Endothelial cell (in vitro differentiated cells): ENCODE measurements at regions not wholly inside any gene's neighbourhood (a gene's known extent, or its start where the extent isn't known, plus 50 kb on each side); places are given as distances from the start of the nearest gene placed in this dataset.

ENCODE experiments used
- DNase-seq: peaks from one replicate; pipeline ENCODE4 v3.0.0; 2021; ENCODE audit warnings: low spot score
- H3K27ac Mint-ChIP-seq: one replicate; pipeline ENCODE4 v1.8.0; 2021; ENCODE audit warnings: mixed read lengths, inconsistent platforms; ENCODE audit not compliant: unreplicated experiment
- H3K27me3 Mint-ChIP-seq: one replicate; pipeline ENCODE4 v1.8.0; 2021; ENCODE audit warnings: mild to moderate bottlenecking, moderate library complexity, mixed read lengths, inconsistent platforms; ENCODE audit not compliant: unreplicated experiment
- H3K36me3 Mint-ChIP-seq: one replicate; pipeline ENCODE4 v1.8.0; 2021; ENCODE audit warnings: mild to moderate bottlenecking, low read depth, mixed read lengths, inconsistent platforms; ENCODE audit not compliant: unreplicated experiment
- H3K4me1 Mint-ChIP-seq: one replicate; pipeline ENCODE4 v1.8.0; 2021; ENCODE audit warnings: mild to moderate bottlenecking, mixed read lengths, inconsistent platforms; ENCODE audit not compliant: unreplicated experiment
- H3K4me3 Mint-ChIP-seq: one replicate; pipeline ENCODE4 v1.8.0; 2021; ENCODE audit warnings: mild to moderate bottlenecking, mixed read lengths, inconsistent platforms; ENCODE audit not compliant: unreplicated experiment
- H3K9me3 Mint-ChIP-seq: one replicate; pipeline ENCODE4 v1.8.0; 2021; ENCODE audit warnings: mixed read lengths, inconsistent platforms; ENCODE audit not compliant: unreplicated experiment
- TF ChIP-seq, protein P1 (sequence below): fragments of 200-600 bp; sonication (generic); IDR thresholded peaks from one replicate; pipeline ENCODE4 v1.5.0; 2021; ENCODE audit warnings: antibody characterized with exemption; ENCODE audit not compliant: unreplicated experiment

GRCh38 chr7:92992483-92992882 lies 125.3 kb downstream of the SAMD9 start:
- no peaks in the 10 kb centered on the region for H3K9me3 Mint-ChIP-seq
- no peak overlapping the region for H3K4me3 Mint-ChIP-seq
- no peaks in the 10 kb centered on the region for H3K36me3 Mint-ChIP-seq
- TF ChIP-seq, protein P1, sequence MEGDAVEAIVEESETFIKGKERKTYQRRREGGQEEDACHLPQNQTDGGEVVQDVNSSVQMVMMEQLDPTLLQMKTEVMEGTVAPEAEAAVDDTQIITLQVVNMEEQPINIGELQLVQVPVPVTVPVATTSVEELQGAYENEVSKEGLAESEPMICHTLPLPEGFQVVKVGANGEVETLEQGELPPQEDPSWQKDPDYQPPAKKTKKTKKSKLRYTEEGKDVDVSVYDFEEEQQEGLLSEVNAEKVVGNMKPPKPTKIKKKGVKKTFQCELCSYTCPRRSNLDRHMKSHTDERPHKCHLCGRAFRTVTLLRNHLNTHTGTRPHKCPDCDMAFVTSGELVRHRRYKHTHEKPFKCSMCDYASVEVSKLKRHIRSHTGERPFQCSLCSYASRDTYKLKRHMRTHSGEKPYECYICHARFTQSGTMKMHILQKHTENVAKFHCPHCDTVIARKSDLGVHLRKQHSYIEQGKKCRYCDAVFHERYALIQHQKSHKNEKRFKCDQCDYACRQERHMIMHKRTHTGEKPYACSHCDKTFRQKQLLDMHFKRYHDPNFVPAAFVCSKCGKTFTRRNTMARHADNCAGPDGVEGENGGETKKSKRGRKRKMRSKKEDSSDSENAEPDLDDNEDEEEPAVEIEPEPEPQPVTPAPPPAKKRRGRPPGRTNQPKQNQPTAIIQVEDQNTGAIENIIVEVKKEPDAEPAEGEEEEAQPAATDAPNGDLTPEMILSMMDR: no peak
- no peak overlapping the region for H3K27ac Mint-ChIP-seq
- no peak for DNase-seq
- H3K27me3 Mint-ChIP-seq: no peaks in the 10 kb centered on the region
- no peaks in the 10 kb centered on the region for H3K4me1 Mint-ChIP-seq

DNA sequence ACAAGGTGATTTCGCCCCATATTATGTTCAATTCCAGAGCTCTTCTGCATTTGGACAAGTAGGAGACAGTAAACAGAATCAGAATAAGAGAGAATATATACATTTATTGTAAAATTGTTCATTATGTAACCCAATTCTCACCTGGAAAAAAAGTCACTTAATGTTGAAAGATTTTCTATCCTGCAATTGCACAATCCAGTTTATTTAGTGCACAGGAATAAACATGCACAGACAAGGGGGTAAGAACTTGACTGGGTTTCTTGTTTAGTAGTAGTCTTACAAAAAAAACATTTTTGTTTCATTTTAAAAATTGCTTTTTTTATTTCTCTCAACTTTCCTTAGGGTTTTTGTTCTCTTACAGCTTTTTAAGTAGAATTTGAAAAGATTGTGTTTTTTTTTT lies 126.6 kb downstream of the SAMD9 start:
- no peak overlapping the region for H3K4me3 Mint-ChIP-seq
- no peaks in the 10 kb centered on the region for H3K27me3 Mint-ChIP-seq
- no peak for DNase-seq
- H3K27ac Mint-ChIP-seq: no peak overlapping the region
- no peaks in the 10 kb centered on the region for H3K4me1 Mint-ChIP-seq
- TF ChIP-seq, protein P1: no peak
- no peaks in the 10 kb centered on the region for H3K36me3 Mint-ChIP-seq
- H3K9me3 Mint-ChIP-seq: no peaks in the 10 kb centered on the region

GRCh38 chr7:92988941-92989545 lies 128.7 kb downstream of the SAMD9 start:
- no peaks in the 10 kb centered on the region for H3K4me1 Mint-ChIP-seq
- H3K9me3 Mint-ChIP-seq: no peaks in the 10 kb centered on the region
- DNase-seq: no peak
- no peaks in the 10 kb centered on the region for H3K27me3 Mint-ChIP-seq
- no peaks in the 10 kb centered on the region for H3K36me3 Mint-ChIP-seq
- TF ChIP-seq, protein P1: no peak
- H3K27ac Mint-ChIP-seq: no peak overlapping the region
- no peak overlapping the region for H3K4me3 Mint-ChIP-seq

DNA sequence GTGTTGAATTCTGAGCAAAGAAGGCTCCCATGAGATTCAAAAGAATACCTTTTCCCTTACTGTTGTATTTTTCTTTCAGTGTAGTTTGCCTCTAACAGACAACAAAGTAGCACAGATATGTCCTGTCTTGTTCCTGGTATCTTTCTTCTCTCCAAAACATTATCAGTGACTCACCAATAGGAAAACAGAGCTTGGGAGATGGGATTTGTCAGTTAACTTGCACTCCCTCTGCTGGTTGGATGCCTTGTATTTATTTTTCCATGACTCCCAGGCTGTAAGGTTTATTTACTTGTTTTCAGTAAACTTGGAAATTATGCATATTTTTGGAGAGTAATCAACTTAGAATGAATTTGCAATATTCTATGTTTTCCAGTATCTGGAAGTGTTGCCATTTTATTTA lies 129.7 kb downstream of the SAMD9 start:
- TF ChIP-seq, protein P1: peak; percentile 29
- H3K4me1 Mint-ChIP-seq: no peaks in the 10 kb centered on the region
- no peak overlapping the region for H3K27ac Mint-ChIP-seq
- no peaks in the 10 kb centered on the region for H3K27me3 Mint-ChIP-seq
- H3K9me3 Mint-ChIP-seq: no peaks in the 10 kb centered on the region
- no peak for DNase-seq
- H3K4me3 Mint-ChIP-seq: no peak overlapping the region
- no peaks in the 10 kb centered on the region for H3K36me3 Mint-ChIP-seq

DNA sequence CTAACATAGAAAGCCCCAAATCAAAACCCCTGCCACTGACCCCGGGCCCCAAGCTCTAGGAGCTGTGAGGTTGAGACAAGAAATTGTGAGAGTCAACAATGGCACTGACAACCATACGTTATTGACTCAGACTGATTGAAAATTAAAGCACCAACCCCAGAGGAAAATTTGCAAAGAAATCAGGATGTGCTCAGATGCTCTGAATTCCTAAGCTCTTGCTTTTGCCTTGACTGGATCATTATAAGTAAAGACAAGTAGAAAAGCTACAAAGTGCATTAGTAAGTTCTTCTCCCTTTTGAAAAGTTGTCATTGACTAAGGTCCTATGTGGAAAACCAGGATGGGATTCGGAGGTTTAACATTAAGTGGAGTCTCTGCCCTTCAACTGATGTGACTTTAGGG lies 130.2 kb downstream of the SAMD9 start:
- H3K27ac Mint-ChIP-seq: no peak overlapping the region
- no peak overlapping the region for H3K4me3 Mint-ChIP-seq
- no peaks in the 10 kb centered on the region for H3K4me1 Mint-ChIP-seq
- no peak for DNase-seq
- H3K9me3 Mint-ChIP-seq: no peaks in the 10 kb centered on the region
- TF ChIP-seq, protein P1: no peak
- H3K27me3 Mint-ChIP-seq: no peaks in the 10 kb centered on the region
- no peaks in the 10 kb centered on the region for H3K36me3 Mint-ChIP-seq
